Naive thymus-derived CD8-positive, alpha-beta T cell (primary cell): ENCODE measurements at regions not wholly inside any gene's neighbourhood (a gene's known extent, or its start where the extent isn't known, plus 50 kb on each side); places are given as distances from the start of the nearest gene placed in this dataset.
A peak's percentile ranks its signal among the peaks of the same experiment; 100 is the strongest.
"Not testable (repeated sequence)": the region's sequence is repeated elsewhere in the genome, so short reads cannot be mapped to it uniquely, and the experiment has no call there.

Experiments used
- ATAC-seq, 2 donors: fragments of 150-1000 bp; cut with Tn5 transposase in 1 of 2; sonication (Bioruptor Pico), chemical (Tn5 transposase) in 1 of 2; 1 replicate in 1 of 2; 2 replicates in 1 of 2; pipeline ENCODE4 v1.10.0; 2021; ENCODE audit warnings: mild to moderate bottlenecking in 2 of 2, moderate library complexity in 2 of 2
- POLR2A ChIA-PET: fragments of 350-600 bp; sonication (Branson Sonifier 250); formaldehyde crosslinking; loops from one replicate; lab custom pipeline; 2021; ENCODE audit warnings: antibody characterized with exemption; lab: Charles Lee
- DNase-seq, 10 donors: peaks; one replicate each; pipeline versions ENCODE4 v3.0.0 to v3.0.0-alpha.2; 2020 to 2022
- H3K27ac Mint-ChIP-seq, 10 donors: one replicate each; pipeline ENCODE4 v1.8.0; 2020 to 2022; ENCODE audit warnings: mild to moderate bottlenecking in 10 of 10, mixed read lengths in 10 of 10, moderate library complexity in 4 of 10, inconsistent platforms in 1 of 10
- H3K27me3 Mint-ChIP-seq, 5 donors: one replicate each; pipeline ENCODE4 v1.8.0; 2021 to 2022; ENCODE audit warnings: mixed read lengths in 5 of 5
- H3K36me3 Mint-ChIP-seq, 3 donors: one replicate each; pipeline ENCODE4 v1.8.0; 2020 to 2022; ENCODE audit warnings: mixed read lengths in 3 of 3, mild to moderate bottlenecking in 2 of 3, inconsistent platforms in 1 of 3
- H3K4me1 Mint-ChIP-seq, 4 donors: one replicate each; pipeline ENCODE4 v1.8.0; 2021 to 2022; ENCODE audit warnings: mixed read lengths in 4 of 4
- H3K4me3 Mint-ChIP-seq, 10 donors: one replicate each; pipeline ENCODE4 v1.8.0; 2020 to 2022; ENCODE audit warnings: mild to moderate bottlenecking in 10 of 10, mixed read lengths in 10 of 10, moderate library complexity in 6 of 10, inconsistent platforms in 1 of 10
- H3K9me3 Mint-ChIP-seq, 9 donors: one replicate each; pipeline ENCODE4 v1.8.0; 2020 to 2022; ENCODE audit warnings: mixed read lengths in 9 of 9, mild to moderate bottlenecking in 3 of 9, inconsistent platforms in 1 of 9, moderate library complexity in 1 of 9

DNA sequence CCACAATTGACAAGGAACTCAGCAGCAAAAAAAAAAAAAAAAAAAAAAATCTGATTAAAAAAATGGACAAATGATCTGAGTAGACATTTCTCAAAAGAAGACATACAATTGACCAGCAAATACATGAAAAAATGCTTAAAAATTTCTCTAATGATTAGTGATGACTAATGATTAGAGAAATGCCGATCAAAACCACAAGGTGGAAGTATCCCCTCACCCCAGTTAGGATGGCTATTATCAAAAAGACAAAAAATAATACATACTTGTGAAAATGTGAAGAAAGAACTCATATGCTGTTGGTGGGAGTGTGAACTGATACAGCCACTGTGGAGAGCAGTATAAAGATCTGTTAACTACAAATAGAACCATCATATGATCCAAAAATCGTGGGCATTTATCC lies 245.3 kb downstream of the OSTF1 start:
- ATAC-seq (no peak), DNase-seq (no peak)
- peaks cover 0 to 6% (median 2%) of the 10 kb centered on the region in 5 donors for H3K27me3 Mint-ChIP-seq
- peaks cover 0 to 54% (median 14%) of the 10 kb centered on the region in 9 donors for H3K9me3 Mint-ChIP-seq
- POLR2A ChIA-PET, result no interaction called here
- H3K36me3 Mint-ChIP-seq, result peaks cover 0 to 20% (median 0%) of the 10 kb centered on the region in 3 donors
- H3K4me1 Mint-ChIP-seq, result no peaks in the 10 kb centered on the region
- no peak overlapping the region for H3K27ac Mint-ChIP-seq
- H3K4me3 Mint-ChIP-seq, result no peak overlapping the region

DNA sequence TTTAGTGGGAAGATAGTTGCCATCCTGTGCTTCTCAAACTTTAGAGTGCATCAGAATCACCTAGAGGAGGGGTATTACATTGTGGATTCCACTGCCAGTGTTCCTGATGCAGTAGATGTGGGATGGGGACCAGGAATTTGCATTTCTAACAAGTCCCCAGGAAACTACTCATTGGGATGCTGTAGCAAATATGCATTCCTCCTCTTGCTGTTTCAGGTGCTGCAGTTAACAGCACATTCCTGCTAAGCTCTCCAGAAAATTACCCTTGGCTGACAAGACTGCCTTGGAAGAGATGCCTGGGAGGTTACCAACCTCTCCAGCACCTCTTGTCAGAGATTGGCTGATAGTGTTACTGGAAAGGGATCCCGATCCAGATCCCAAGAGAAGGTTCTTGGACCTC lies 270.5 kb downstream of the OSTF1 start:
- no peak overlapping the region for H3K27ac Mint-ChIP-seq
- H3K27me3 Mint-ChIP-seq, result peaks cover 0 to 7% (median 0%) of the 10 kb centered on the region in 5 donors
- peaks cover 0 to 25% (median 13%) of the 10 kb centered on the region in 9 donors for H3K9me3 Mint-ChIP-seq
- peaks cover 0 to 14% (median 0%) of the 10 kb centered on the region in 3 donors for H3K36me3 Mint-ChIP-seq
- no peaks in the 10 kb centered on the region for H3K4me1 Mint-ChIP-seq
- no peak overlapping the region for H3K4me3 Mint-ChIP-seq
- ATAC-seq (no peak), DNase-seq (no peak)
- POLR2A ChIA-PET, result no interaction called here

DNA sequence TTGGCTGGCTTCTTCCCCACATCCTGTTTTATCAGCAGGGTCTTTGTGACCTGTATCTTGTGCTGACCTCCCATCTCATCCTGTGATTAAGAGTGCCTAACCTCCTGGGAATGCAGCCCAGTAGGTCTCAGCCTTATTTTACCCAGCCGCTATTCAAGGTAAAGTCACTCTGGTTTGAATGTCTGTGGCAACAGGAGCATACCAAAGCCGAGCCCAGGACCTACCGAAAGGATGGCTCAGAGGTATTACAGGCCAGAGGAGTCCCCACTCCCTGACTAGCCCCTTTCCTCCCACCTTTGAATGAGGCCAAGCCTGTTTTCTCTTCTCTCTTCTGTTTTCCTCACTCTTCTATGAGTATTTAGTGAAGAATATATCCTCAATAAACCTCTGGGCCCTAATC lies 271.3 kb downstream of the OSTF1 start:
- POLR2A ChIA-PET, result no interaction called here
- peaks cover 0 to 20% (median 0%) of the 10 kb centered on the region in 3 donors for H3K36me3 Mint-ChIP-seq
- peaks cover 0 to 7% (median 0%) of the 10 kb centered on the region in 5 donors for H3K27me3 Mint-ChIP-seq
- no peak overlapping the region for H3K4me3 Mint-ChIP-seq
- DNase-seq, result no peak
- H3K4me1 Mint-ChIP-seq, result no peaks in the 10 kb centered on the region
- H3K27ac Mint-ChIP-seq, result no peak overlapping the region
- ATAC-seq, result no peak
- H3K9me3 Mint-ChIP-seq, result peaks cover 0 to 30% (median 13%) of the 10 kb centered on the region in 9 donors

DNA sequence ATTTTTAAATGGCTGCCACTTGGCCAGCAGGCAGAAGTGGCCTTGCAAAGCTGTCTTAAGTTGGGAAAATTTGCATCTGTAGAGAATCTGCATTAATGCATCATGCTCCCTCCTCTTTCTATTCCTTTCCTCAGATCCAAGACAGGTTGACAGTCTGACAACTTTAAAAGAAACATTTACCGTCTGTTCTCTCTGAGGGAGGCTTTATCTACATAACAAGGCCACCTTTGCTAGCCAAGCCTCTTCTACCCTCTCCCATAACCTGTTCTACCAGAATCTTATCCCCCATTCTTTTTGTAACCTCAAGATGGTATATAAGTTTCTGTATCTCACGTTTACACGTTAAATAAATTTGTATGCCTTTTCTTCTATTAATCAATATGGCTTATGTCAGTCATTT lies 271.9 kb downstream of the OSTF1 start:
- Mint-ChIP-seq H3K36me3 (peaks cover 0 to 20% (median 0%) of the 10 kb centered on the region in 3 donors), H3K4me3 (no peak overlapping the region), H3K4me1 (no peaks in the 10 kb centered on the region), H3K9me3 (peaks cover 0 to 36% (median 16%) of the 10 kb centered on the region in 9 donors), H3K27me3 (peaks cover 0 to 7% (median 0%) of the 10 kb centered on the region in 5 donors), H3K27ac (peak overlapping the region in 1 of 10 donors; percentile 29)
- DNase-seq (no peak), ATAC-seq (no peak)
- POLR2A ChIA-PET, result no interaction called here

DNA sequence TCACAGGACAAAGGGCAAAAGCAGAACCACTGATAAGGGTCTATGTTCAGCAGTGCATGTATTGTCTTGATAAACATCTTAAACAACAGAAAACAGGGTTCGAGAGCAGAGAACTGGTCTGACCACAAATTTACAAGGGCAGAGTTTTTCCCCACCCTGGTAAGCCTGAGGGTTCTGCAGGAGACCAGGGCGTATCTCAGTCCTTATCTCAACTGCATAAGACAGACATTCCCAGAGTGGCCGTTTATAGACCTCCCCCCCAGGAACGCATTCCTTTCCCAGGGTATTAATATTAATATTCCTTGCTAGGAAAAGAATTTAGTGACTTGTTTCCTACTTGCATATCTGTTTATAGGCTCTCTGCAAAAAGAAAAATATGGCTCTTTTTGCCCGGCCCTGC lies 274.1 kb downstream of the OSTF1 start:
- H3K4me1 Mint-ChIP-seq, ATAC-seq, POLR2A ChIA-PET, H3K4me3 Mint-ChIP-seq, H3K27me3 Mint-ChIP-seq, H3K27ac Mint-ChIP-seq, DNase-seq: not testable (repeated sequence)
- peaks cover 0 to 20% (median 0%) of the 10 kb centered on the region in 3 donors for H3K36me3 Mint-ChIP-seq
- H3K9me3 Mint-ChIP-seq, result peaks cover 0 to 37% (median 14%) of the 10 kb centered on the region in 9 donors

DNA sequence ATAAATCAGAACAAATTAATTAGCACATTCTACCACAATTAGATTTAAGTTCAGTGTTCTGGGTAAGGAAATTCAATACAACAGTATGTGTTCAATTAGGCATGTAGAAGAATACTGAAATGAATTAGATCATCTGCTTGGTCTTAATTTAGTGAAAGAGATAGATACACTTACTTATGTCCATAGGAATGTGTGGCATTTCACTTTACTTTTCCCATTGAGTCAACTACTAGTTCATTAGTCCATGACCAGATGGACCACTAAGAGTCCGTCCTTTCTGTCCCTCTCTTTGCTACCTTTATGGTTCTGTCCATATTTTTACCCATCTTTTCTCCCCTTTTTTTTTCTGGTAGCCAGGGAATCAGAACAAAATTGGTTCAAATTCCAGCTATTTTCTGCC lies 276.9 kb downstream of the OSTF1 start:
- Mint-ChIP-seq H3K27me3 (no peaks in the 10 kb centered on the region), H3K4me3 (no peak overlapping the region), H3K4me1 (no peaks in the 10 kb centered on the region), H3K36me3 (peaks cover 0 to 20% (median 0%) of the 10 kb centered on the region in 3 donors), H3K27ac (no peak overlapping the region), H3K9me3 (peaks cover 0 to 37% (median 14%) of the 10 kb centered on the region in 9 donors)
- ATAC-seq (no peak), DNase-seq (no peak)
- POLR2A ChIA-PET, result no interaction called here

DNA sequence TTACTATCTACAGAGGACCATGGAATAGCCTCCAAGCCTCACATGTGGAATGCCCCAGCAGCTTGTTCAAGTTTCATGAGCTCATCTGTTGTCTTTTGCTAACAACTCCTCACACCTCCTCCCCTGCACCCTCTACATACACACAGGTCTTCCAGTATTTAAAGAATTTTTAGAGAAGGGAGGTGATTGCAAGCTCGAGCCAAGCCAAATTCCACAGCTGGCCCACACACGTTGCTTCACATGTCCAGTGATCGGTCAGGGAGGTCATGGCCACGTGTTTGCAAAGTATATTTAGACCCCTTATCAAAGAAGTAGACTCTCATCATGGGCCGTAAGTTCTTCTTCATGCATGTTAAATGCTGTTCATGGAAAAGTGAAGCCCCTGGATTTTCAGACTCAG lies 281.7 kb downstream of the OSTF1 start:
- H3K4me3 Mint-ChIP-seq, result no peak overlapping the region
- H3K27me3 Mint-ChIP-seq, result peaks cover 0 to 7% (median 0%) of the 10 kb centered on the region in 5 donors
- no peaks in the 10 kb centered on the region for H3K4me1 Mint-ChIP-seq
- no peaks in the 10 kb centered on the region for H3K36me3 Mint-ChIP-seq
- H3K27ac Mint-ChIP-seq, result no peak overlapping the region
- no peak for ATAC-seq
- H3K9me3 Mint-ChIP-seq, result peaks cover 0 to 5% (median 1%) of the 10 kb centered on the region in 9 donors
- no peak for DNase-seq
- POLR2A ChIA-PET, result no interaction called here

DNA sequence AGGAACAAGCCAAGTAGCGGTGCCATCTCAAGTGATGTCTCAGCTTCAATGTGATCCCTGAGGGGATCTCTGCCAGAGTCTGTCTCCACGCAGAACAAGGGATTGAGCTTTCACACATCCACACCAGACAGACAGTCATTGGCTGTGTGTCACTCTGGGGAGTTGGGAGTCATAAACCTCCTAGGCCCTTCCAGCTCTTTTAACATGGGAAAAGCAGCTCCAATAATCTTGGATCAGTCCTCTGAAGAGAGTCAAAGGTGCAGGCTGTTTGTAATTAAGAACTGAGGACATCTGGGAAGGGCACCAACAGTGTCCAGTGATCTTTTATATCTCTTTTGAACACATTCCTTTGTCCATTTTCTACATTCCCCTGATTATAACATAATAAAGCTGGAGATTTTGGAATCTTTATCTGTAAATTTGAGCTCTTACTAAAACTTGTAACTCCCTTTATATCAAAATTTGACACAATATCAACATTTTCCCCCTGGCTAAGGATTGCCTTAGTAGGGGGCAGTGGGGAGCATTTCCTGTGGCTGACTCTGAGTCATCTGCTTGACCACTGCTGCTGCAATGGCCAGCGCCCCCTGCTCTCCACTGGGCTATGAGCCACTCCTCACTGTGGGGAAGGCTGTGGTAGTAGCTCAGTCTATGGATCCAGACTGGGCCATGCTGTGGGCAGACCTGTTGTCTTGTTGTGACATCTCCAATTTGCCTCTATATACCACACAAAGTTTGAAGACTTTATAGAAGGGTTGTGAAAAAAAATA lies 284.4 kb downstream of the OSTF1 start:
- Mint-ChIP-seq H3K36me3 (peaks cover 0 to 4% (median 0%) of the 10 kb centered on the region in 3 donors), H3K4me3 (no peak overlapping the region), H3K27me3 (peaks cover 0 to 8% (median 0%) of the 10 kb centered on the region in 5 donors), H3K27ac (no peak overlapping the region), H3K4me1 (no peaks in the 10 kb centered on the region), H3K9me3 (peaks cover 0 to 3% (median 0%) of the 10 kb centered on the region in 9 donors)
- DNase-seq (no peak), ATAC-seq (no peak)
- POLR2A ChIA-PET, result no interaction called here

DNA sequence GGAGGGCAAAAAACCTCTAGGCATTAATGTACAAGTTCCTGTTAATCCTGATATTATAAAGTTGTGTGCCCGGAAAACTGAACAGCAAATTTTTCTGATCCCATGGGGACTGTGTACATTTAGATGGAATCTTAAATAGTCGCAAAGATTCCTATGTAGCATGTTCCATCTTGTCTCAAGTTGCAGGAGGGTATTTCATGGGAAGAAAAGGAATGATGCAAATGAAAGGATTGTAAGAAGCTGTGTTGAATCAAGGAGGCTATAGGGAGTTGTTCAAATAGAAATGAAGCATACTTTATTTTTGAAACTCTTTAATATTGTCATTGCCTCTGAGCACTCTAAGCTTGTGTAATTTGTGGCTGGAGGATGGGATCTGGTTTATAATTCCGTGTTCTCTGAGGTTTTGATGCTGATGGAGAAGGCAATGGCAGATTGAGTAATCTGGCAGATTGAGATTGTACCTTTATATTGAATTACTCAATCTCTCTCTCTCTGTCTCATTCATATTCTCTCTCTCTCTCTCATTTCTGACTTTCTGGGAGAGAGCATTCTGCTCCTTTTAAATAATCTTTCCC lies 288.5 kb downstream of the OSTF1 start:
- POLR2A ChIA-PET, result no interaction called here
- Mint-ChIP-seq H3K4me1 (no peaks in the 10 kb centered on the region), H3K36me3 (peaks cover 0 to 4% (median 0%) of the 10 kb centered on the region in 3 donors), H3K9me3 (peaks cover 0 to 6% (median 0%) of the 10 kb centered on the region in 9 donors), H3K27me3 (peaks cover 0 to 9% (median 1%) of the 10 kb centered on the region in 5 donors), H3K27ac (peak overlapping the region in 1 of 10 donors; percentile 63), H3K4me3 (no peak overlapping the region)
- ATAC-seq (no peak), DNase-seq (no peak)

DNA sequence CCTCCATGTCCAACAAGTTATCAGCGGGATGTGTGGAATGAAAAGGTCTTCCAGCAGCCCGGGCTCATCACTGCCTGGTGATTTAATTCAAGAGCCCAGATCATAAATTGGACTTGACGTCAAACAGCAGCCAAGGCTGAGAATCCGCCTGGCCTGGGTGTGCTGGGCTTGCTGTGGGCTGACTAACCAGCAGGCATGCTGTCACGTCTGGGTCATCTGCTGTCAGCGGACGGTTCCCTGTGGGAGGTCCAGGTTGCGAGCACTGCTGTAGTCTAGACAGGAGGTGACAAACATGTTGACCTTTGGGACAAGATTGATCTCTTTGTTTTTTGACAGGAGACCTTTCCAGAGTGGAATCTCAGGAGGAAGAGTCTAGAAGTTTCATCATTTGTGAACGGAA lies 289.7 kb downstream of the OSTF1 start:
- Mint-ChIP-seq H3K9me3 (peaks cover 0 to 13% (median 2%) of the 10 kb centered on the region in 9 donors), H3K4me3 (no peak overlapping the region), H3K4me1 (no peaks in the 10 kb centered on the region), H3K27me3 (peaks cover 0 to 13% (median 1%) of the 10 kb centered on the region in 5 donors), H3K36me3 (peaks cover 0 to 8% (median 0%) of the 10 kb centered on the region in 3 donors), H3K27ac (no peak overlapping the region)
- DNase-seq (no peak), ATAC-seq (no peak)
- POLR2A ChIA-PET, result no interaction called here

DNA sequence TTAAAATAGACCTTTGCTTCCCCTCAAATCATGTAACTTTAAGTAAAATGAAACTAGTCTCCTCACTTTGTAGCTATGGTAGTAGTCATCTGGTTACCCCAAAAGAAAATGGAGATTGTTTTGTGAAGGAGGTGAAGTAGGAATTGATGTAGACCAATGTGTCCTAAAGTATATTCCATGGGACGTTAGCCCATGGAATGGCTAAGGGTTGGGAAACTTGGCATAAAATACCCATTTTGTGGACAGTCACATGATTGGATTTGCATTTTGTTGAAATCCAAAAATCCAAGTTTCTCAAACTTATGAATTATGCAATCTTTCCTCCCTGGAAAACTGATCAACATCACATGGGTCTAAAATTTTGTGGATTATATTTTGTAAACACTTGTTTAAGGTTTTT lies 290.6 kb downstream of the OSTF1 start:
- POLR2A ChIA-PET, result no interaction called here
- Mint-ChIP-seq H3K36me3 (peaks cover 0 to 9% (median 0%) of the 10 kb centered on the region in 3 donors), H3K4me1 (no peaks in the 10 kb centered on the region), H3K27me3 (peaks cover 0 to 13% (median 1%) of the 10 kb centered on the region in 5 donors), H3K9me3 (peaks cover 0 to 13% (median 3%) of the 10 kb centered on the region in 9 donors), H3K4me3 (no peak overlapping the region), H3K27ac (no peak overlapping the region)
- ATAC-seq, result no peak
- no peak for DNase-seq

DNA sequence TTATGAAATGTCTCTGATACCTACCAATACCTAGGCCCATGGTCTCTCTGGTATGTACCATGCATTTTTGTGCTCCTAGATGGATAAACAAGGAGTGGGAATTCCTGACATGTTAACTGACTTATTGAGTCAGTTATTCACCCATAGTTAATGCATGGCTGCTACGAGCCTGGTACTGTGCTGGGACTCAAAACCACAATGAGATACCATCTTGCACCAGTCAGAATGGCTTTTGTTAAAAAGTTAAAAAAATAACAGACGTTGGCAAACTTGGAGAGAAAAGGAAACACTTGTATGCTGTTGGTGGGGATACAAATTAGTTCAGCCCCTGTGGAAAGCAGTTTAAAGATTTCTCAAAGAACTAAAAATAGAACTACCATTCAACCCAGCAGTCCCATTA lies 293.8 kb downstream of the OSTF1 start:
- H3K27me3 Mint-ChIP-seq, result peaks cover 0 to 7% (median 2%) of the 10 kb centered on the region in 5 donors
- peaks cover 4 to 40% (median 18%) of the 10 kb centered on the region in 9 donors for H3K9me3 Mint-ChIP-seq
- no peaks in the 10 kb centered on the region for H3K4me1 Mint-ChIP-seq
- POLR2A ChIA-PET, result no interaction called here
- no peak overlapping the region for H3K27ac Mint-ChIP-seq
- ATAC-seq, result no peak
- H3K4me3 Mint-ChIP-seq, result no peak overlapping the region
- H3K36me3 Mint-ChIP-seq, result peaks cover 0 to 20% (median 0%) of the 10 kb centered on the region in 3 donors
- DNase-seq, result no peak

DNA sequence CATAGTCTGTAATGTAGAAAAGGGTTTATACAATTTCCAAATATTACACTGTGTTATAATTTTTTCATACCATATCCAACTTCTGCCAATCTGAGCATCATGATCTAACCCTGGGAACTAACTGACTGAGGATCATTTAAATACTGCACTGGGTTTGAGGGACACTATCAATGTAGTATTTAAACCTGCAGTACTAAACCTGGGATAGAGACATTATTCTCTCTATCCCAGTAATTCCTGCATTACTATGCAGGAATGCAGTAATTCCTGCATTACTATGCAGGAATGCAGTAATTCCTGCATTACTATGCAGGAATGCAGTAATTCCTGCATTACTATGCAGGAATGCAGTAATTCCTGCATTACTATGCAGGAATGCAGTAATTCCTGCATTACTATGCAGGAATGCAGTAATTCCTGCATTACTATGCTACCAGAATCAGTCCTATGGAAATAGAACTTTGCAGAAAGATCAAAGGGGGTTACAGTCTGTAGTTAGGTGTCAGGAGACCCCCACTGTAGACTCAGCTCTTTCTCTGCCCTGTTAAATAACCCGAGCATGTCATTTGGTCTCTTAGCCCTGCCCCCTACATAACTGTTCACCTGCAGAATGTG lies 295.2 kb downstream of the OSTF1 start:
- H3K27me3 Mint-ChIP-seq, H3K4me1 Mint-ChIP-seq, ATAC-seq, H3K4me3 Mint-ChIP-seq, H3K27ac Mint-ChIP-seq, POLR2A ChIA-PET, DNase-seq: not testable (repeated sequence)
- Mint-ChIP-seq H3K9me3 (peaks cover 4 to 40% (median 18%) of the 10 kb centered on the region in 9 donors), H3K36me3 (peaks cover 0 to 19% (median 0%) of the 10 kb centered on the region in 3 donors)
